DND-41 (cell line): ENCODE measurements at regions not wholly inside any gene's neighbourhood (a gene's known extent, or its start where the extent isn't known, plus 50 kb on each side); places are given as distances from the start of the nearest gene placed in this dataset.

Experiments used
- EZH2 ChIP-seq: IDR thresholded peaks from 3 replicates; pipeline ENCODE4 v1.6.1; 2012; ENCODE audit warnings: borderline replicate concordance, low read depth, mild to moderate bottlenecking, moderate library complexity, low read length, inconsistent platforms; ENCODE audit not compliant: severe bottlenecking
- TF ChIP-seq, protein P1 (sequence below): IDR thresholded peaks from 2 replicates; pipeline ENCODE4 v1.5.1; 2012; ENCODE audit warnings: borderline replicate concordance, low read length, moderate library complexity, mild to moderate bottlenecking; ENCODE audit not compliant: poor library complexity, severe bottlenecking; ENCODE audit errors: extremely low read depth

DNA sequence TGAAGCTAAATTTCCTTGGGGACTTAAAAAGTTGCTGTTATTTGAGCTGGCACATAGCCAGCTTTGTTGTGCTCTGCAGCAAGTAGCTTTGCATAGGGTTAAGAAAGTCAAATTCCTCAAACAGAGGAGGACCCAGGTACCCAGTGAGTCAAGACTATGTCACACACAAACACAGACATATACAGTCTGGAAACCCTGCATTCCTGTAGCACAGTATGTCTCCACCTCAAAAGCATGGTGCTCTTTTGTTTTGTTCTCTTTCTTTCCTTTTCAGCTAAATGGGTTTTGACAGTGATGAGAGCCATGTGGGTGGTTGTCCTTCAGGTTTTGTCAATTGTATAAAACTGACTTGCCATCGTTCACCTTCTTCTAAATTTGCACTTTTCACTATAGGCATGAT, 179.6 kb upstream of the DIO2 start:
- TF ChIP-seq, protein P1, sequence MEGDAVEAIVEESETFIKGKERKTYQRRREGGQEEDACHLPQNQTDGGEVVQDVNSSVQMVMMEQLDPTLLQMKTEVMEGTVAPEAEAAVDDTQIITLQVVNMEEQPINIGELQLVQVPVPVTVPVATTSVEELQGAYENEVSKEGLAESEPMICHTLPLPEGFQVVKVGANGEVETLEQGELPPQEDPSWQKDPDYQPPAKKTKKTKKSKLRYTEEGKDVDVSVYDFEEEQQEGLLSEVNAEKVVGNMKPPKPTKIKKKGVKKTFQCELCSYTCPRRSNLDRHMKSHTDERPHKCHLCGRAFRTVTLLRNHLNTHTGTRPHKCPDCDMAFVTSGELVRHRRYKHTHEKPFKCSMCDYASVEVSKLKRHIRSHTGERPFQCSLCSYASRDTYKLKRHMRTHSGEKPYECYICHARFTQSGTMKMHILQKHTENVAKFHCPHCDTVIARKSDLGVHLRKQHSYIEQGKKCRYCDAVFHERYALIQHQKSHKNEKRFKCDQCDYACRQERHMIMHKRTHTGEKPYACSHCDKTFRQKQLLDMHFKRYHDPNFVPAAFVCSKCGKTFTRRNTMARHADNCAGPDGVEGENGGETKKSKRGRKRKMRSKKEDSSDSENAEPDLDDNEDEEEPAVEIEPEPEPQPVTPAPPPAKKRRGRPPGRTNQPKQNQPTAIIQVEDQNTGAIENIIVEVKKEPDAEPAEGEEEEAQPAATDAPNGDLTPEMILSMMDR = no peak
- no peak for TF ChIP-seq EZH2
